GM12878 (cell line): ENCODE measurements at regions not wholly inside any gene's neighbourhood (a gene's known extent, or its start where the extent isn't known, plus 50 kb on each side); places are given as distances from the start of the nearest gene placed in this dataset.
"Not testable (repeated sequence)": the region's sequence is repeated elsewhere in the genome, so short reads cannot be mapped to it uniquely, and the experiment has no call there.

Experiments used
- ATAC-seq: fragments of 200-7000 bp; cut with Tn5 transposase; 3 replicates; pipeline ENCODE4 v1.9.1; 2020; ENCODE audit warnings: mild to moderate bottlenecking, moderate library complexity
- BruUV-seq: library from RNA; stranded (reverse); fragments of 400-500 nt; replicated peaks from 2 replicates; lab custom pipeline; 2021; lab: Mats Ljungman, UMichigan
- CTCF ChIA-PET: fragments of 300-600 bp; sonication (Branson Sonifier 250); formaldehyde crosslinking; extraction: SDS; loops from one replicate; lab custom pipeline; 2021; ENCODE audit warnings: inconsistent platforms; lab: Yijun Ruan, JAX
- POLR2A ChIA-PET: fragments of 350-600 bp; formaldehyde crosslinking; extraction: SDS; loops from one replicate; lab custom pipeline; 2021; ENCODE audit warnings: inconsistent platforms; lab: Charles Lee
- RAD21 ChIA-PET: fragments of 300-600 bp; sonication (Branson Sonifier 250); formaldehyde crosslinking; loops from one replicate; lab custom pipeline; 2023; ENCODE audit warnings: antibody characterized with exemption; ENCODE audit not compliant: unreplicated experiment; lab: Charles Lee
- SMC1A ChIA-PET: fragments of 300-600 bp; sonication (Branson Sonifier 250); formaldehyde crosslinking; loops from one replicate; lab custom pipeline; 2023; ENCODE audit not compliant: unreplicated experiment, uncharacterized antibody; lab: Charles Lee
- DNase-seq: peaks from one replicate; pipeline ENCODE4 v3.0.0-alpha.2; 2011; ENCODE audit warnings: low read depth, low spot score
- FAIRE-seq: peaks from 3 replicates; lab custom pipeline; 2011; peaks lifted over from hg19 to GRCh38; lab: Jason Lieb, UNC
- H2AFZ ChIP-seq: 2 replicates; pipeline ENCODE4 v1.6.0; 2011; ENCODE audit warnings: low read depth, low read length, control low read depth; ENCODE audit not compliant: control insufficient read depth
- H3K27ac ChIP-seq: 2 replicates; pipeline ENCODE4 v1.5.1; 2011; ENCODE audit warnings: control low read depth; ENCODE audit not compliant: control insufficient read depth, insufficient read depth
- H3K27me3 ChIP-seq, 2 experiments: replicated peaks in 1 of 2; 2 replicates each; pipeline versions ENCODE4 v1.6.0 to v1.6.1; 2011; ENCODE audit warnings: low read length in 1 of 2; ENCODE audit not compliant: control insufficient read depth in 2 of 2, insufficient read depth in 2 of 2
- H3K36me3 ChIP-seq, 2 experiments: 2 replicates each; pipeline ENCODE4 v1.5.1; 2011; ENCODE audit warnings: low read length in 1 of 2; ENCODE audit not compliant: control insufficient read depth in 2 of 2, insufficient read depth in 2 of 2
- H3K4me1 ChIP-seq: 2 replicates; pipeline ENCODE4 v1.6.1; 2011; ENCODE audit warnings: mild to moderate bottlenecking, low read length, moderate library complexity, mixed read lengths; ENCODE audit not compliant: control insufficient read depth, insufficient read depth
- H3K4me2 ChIP-seq: 2 replicates; pipeline ENCODE4 v1.6.0; 2011; ENCODE audit warnings: control low read depth; ENCODE audit not compliant: control insufficient read depth, insufficient read depth
- H3K4me3 ChIP-seq: fragments of 200-600 bp; sonication (generic); 2 replicates; pipeline ENCODE4 v1.5.1; 2016
- H3K79me2 ChIP-seq: 2 replicates; pipeline ENCODE4 v1.6.0; 2011; ENCODE audit warnings: low read length; ENCODE audit not compliant: control insufficient read depth, insufficient read depth
- H3K9ac ChIP-seq: 2 replicates; pipeline ENCODE4 v1.8.0; 2011; ENCODE audit warnings: low read length, control low read depth, mixed read lengths; ENCODE audit not compliant: control insufficient read depth, insufficient read depth
- H3K9me3 ChIP-seq: replicated peaks from 3 replicates; pipeline ENCODE4 v1.5.1; 2011; ENCODE audit warnings: mild to moderate bottlenecking, low read length; ENCODE audit not compliant: control insufficient read depth, insufficient read depth
- H4K20me1 ChIP-seq: 2 replicates; pipeline ENCODE4 v1.6.0; 2011; ENCODE audit not compliant: control insufficient read depth, insufficient read depth
- LARP7 ChIP-seq: fragments of 450-650 bp; IDR thresholded peaks from 2 replicates; pipeline ENCODE4 v1.6.1; 2017; ENCODE audit warnings: mild to moderate bottlenecking
- RELB ChIP-seq: fragments of 450-650 bp; IDR thresholded peaks from 2 replicates; pipeline ENCODE4 v1.6.1; 2017; ENCODE audit warnings: low read depth, mild to moderate bottlenecking, moderate library complexity
- WGBS: methylation state at CpG from one replicate; pipeline ENCODE4 v1.1.6; 2016; ENCODE audit warnings: low lambda C conversion rate; ENCODE audit not compliant: insufficient replicate concordance, insufficient coverage; ENCODE audit errors: missing lambda C conversion rate; 5-methylcytosine and 5-hydroxymethylcytosine counted together
- in situ Hi-C: fragments of 300-500 bp; cut with MboI; formaldehyde crosslinking; loops from 9 replicates; pipeline ENCODE4 v1.14.3; 2018; ENCODE audit warnings: mixed read lengths
- intact Hi-C: fragments of 100-400 bp; cut with micrococcal nuclease; formaldehyde crosslinking; loops from one replicate; pipeline ENCODE4 v1.14.2; 2022; ENCODE audit not compliant: unreplicated experiment

GRCh38 chr4:164261831-164262230 is 492.1 kb upstream of the SMIM31 start:
- no peak for DNase-seq
- no peak overlapping the region for H3K9ac ChIP-seq
- no peaks in the 10 kb centered on the region for H3K27me3 ChIP-seq
- no peaks in the 10 kb centered on the region for H3K9me3 ChIP-seq
- no peaks in the 10 kb centered on the region for H3K4me1 ChIP-seq
- BruUV-seq = no TSS peak
- H2AFZ ChIP-seq = no peak overlapping the region
- ChIA-PET RAD21 (no interaction called here), POLR2A (no interaction called here), SMC1A (no interaction called here), CTCF (no interaction called here)
- FAIRE-seq = no peak
- no peaks in the 10 kb centered on the region for H3K36me3 ChIP-seq
- no peak overlapping the region for H3K4me3 ChIP-seq
- in situ Hi-C loops (no loop called here), intact Hi-C loops (no loop called here)
- TF ChIP-seq LARP7 (no peak), RELB (no peak)
- no peak overlapping the region for H3K4me2 ChIP-seq
- no peak for ATAC-seq
- no peaks in the 10 kb centered on the region for H4K20me1 ChIP-seq
- no peak overlapping the region for H3K27ac ChIP-seq
- H3K79me2 ChIP-seq = no peaks in the 10 kb centered on the region
- WGBS = 14% methylated on average over 2 of the region's 2 CpGs

GRCh38 chr4:164262508-164262907 is 491.4 kb upstream of the SMIM31 start:
- RAD21 ChIA-PET, ATAC-seq, H3K27me3 ChIP-seq, SMC1A ChIA-PET, CTCF ChIA-PET, intact Hi-C loops, POLR2A ChIA-PET, H4K20me1 ChIP-seq, in situ Hi-C loops, H3K9me3 ChIP-seq, H3K4me3 ChIP-seq, H3K27ac ChIP-seq, FAIRE-seq, H3K4me2 ChIP-seq, DNase-seq, H2AFZ ChIP-seq, H3K36me3 ChIP-seq, H3K4me1 ChIP-seq, H3K79me2 ChIP-seq, BruUV-seq, H3K9ac ChIP-seq: not testable (repeated sequence)
- 5% methylated on average over 1 of the region's 1 CpG for WGBS

- H3K27me3 ChIP-seq, H3K27ac ChIP-seq, DNase-seq, H3K79me2 ChIP-seq, FAIRE-seq, H3K36me3 ChIP-seq, H3K4me3 ChIP-seq, H4K20me1 ChIP-seq, POLR2A ChIA-PET, in situ Hi-C loops, H3K4me1 ChIP-seq, H3K9me3 ChIP-seq, H3K9ac ChIP-seq, H2AFZ ChIP-seq, CTCF ChIA-PET, H3K4me2 ChIP-seq, RAD21 ChIA-PET, intact Hi-C loops, BruUV-seq, SMC1A ChIA-PET, ATAC-seq: not testable (repeated sequence)
- 4% methylated on average over 2 of the region's 2 CpGs for WGBS
These were observed 476.5 kb upstream of the SMIM31 start for GRCh38 chr4:164277414-164277813.
